ENCODE measurements at regions not wholly inside any gene's neighbourhood (a gene's known extent, or its start where the extent isn't known, plus 50 kb on each side); places are given as distances from the start of the nearest gene placed in this dataset.

- no peak for TF ChIP-seq AFF4 (CRISPR knock-in tag; IDR thresholded peaks at IDR 0.05; ENCODE audit: borderline replicate concordance)
- TF ChIP-seq RORB (CRISPR knock-in tag; IDR thresholded peaks at IDR 0.05): no peak
- no peak for TF ChIP-seq EMX1 (CRISPR knock-in tag; IDR thresholded peaks at IDR 0.05)
- TF ChIP-seq SMAD3 (CRISPR knock-in tag; IDR thresholded peaks at IDR 0.05; ENCODE audit: borderline replicate concordance): no peak
- no peak for TF ChIP-seq ZNF317 (CRISPR knock-in tag; IDR thresholded peaks at IDR 0.05; ENCODE audit: borderline replicate concordance, low read depth)
- TF ChIP-seq ZNF263 (CRISPR knock-in tag; IDR thresholded peaks at IDR 0.05; ENCODE audit: low read depth): no peak
- TF ChIP-seq PREB (CRISPR knock-in tag; IDR thresholded peaks at IDR 0.05; ENCODE audit: borderline replicate concordance): no peak
- no peak for TF ChIP-seq IRF2 (CRISPR knock-in tag; IDR thresholded peaks at IDR 0.05; ENCODE audit: borderline replicate concordance, low read depth)
Observed at GRCh38 chr13:109684084-109684823, 102.1 kb downstream of the IRS2 start (continued).

GRCh38 chr13:109682534-109683244 lies 103.7 kb downstream of the IRS2 start:
- no peak overlapping the region for H3K27ac Mint-ChIP-seq
- POLR2A ChIA-PET: no interaction called here
- no peak overlapping the region for H3K4me3 Mint-ChIP-seq
- CTCF ChIA-PET: interaction anchor here (2.5 kb wide), 1 partner anchor 18 kb away, joined by 5 read pairs; no protein-coding TSS in a partner anchor
- DNase-seq (ENCODE audit: low spot score) (no peak), ATAC-seq (no peak)
- H3K9me3 Mint-ChIP-seq: no peaks in the 10 kb centered on the region
- peaks cover 30% of the 10 kb centered on the region for H3K4me1 Mint-ChIP-seq
- H3K36me3 Mint-ChIP-seq: no peaks in the 10 kb centered on the region
- no peaks in the 10 kb centered on the region; the same call in 1 of the 2 replicates for H3K27me3 Mint-ChIP-seq (ENCODE audit: low read depth)
- TF ChIP-seq GABPB1 (CRISPR knock-in tag; IDR thresholded peaks at IDR 0.05) (no peak), USF1 (CRISPR knock-in tag; IDR thresholded peaks at IDR 0.05) (no peak), JUN (CRISPR knock-in tag; IDR thresholded peaks at IDR 0.05) (no peak)

GRCh38 chr13:109680930-109681329 lies 105.5 kb downstream of the IRS2 start:
- Mint-ChIP-seq H3K9me3 (no peaks in the 10 kb centered on the region), H3K4me1 (peaks cover 24% of the 10 kb centered on the region), H3K27ac (no peak overlapping the region), H3K27me3 (ENCODE audit: low read depth) (no peaks in the 10 kb centered on the region; the same call in 1 of the 2 replicates), H3K36me3 (no peaks in the 10 kb centered on the region), H3K4me3 (no peak overlapping the region)
- DNase-seq (ENCODE audit: low spot score) (no peak), ATAC-seq (no peak)
- TF ChIP-seq NFYB (CRISPR knock-in tag; conservative IDR thresholded peaks at IDR 0.05; ENCODE audit: low read depth) (no peak), CDX4 (CRISPR knock-in tag; IDR thresholded peaks at IDR 0.05; ENCODE audit: borderline replicate concordance) (no peak), FOXK1 (CRISPR knock-in tag; IDR thresholded peaks at IDR 0.05) (no peak), ZNF219 (CRISPR knock-in tag; IDR thresholded peaks at IDR 0.05; ENCODE audit: borderline replicate concordance) (no peak), GABPB1 (CRISPR knock-in tag; IDR thresholded peaks at IDR 0.05) (no peak), SMAD4 (CRISPR knock-in tag; IDR thresholded peaks at IDR 0.05) (no peak)
- POLR2A ChIA-PET: no interaction called here
- CTCF ChIA-PET: no interaction called here
